HK-2 (cell line): ENCODE measurements at regions not wholly inside any gene's neighbourhood (a gene's known extent, or its start where the extent isn't known, plus 50 kb on each side); places are given as distances from the start of the nearest gene placed in this dataset.

ENCODE experiments used
- DNase-seq: peaks from one replicate; pipeline ENCODE4 v3.0.0-alpha.2; 2018; ENCODE audit not compliant: unreplicated experiment

DNA sequence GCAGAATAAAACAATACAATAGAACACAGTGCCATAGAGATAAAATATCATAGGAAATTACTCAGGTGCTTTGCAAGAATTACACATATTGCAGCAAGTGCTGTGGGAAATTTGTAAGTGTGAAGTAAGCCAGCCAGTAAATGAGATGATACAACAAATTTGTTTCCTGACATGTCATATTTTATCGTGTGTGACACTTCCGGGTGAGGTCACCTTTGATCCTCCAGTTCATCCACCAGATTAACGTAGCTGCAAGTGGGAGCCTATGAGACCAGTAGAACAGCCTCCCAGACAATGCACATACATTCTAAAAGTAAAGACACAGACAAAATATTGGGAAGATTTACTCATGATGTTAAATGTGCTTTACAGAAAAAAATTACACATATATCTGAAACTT, 72.2 kb downstream of the PRDM9 start:
- DNase-seq, result no peak

- no peak for DNase-seq
Measured at GRCh38 chr5:23583081-23583480, 75.7 kb downstream of the PRDM9 start.

DNA sequence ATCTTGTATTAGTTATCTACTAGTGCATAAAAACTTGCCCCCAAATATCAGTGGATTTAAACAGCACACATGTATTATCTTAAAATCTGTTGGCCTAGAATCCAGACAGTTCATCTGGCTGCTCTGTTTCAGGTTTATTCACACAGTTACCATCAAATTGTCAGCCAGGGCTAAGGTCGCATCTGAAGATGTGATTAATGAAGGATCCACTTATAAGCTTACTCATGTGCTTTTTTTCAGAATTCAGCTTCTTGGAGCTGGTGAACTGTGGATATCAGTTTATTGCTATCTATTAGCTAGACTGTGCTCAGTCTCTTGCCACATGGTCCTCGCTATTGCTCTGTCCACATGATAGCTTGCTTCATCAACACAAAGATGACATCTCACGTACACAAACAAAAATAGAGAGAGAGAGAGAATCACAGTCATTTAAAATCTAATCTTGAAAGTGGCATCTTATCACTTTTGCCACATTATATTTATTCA, 81.5 kb downstream of the PRDM9 start:
- no peak for DNase-seq

DNA sequence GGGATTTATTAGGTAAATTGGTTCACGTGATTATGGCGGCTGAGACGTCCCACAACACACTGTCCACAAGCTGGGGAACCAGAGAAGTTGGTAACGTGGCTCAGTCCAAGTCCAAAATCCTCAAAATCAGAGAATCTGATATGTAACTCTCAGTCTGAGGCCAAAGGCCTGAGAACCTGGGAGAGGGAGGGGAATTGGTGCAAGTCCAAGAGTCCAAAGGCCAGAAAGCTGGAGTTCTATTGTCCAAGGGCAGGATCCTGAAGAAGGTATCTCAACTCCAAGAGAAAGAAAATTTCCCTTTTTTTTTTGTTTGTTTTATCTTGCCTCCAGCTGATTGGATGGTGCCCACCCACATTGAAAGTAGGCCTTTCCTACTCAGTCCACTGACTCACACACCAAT, 83.8 kb downstream of the PRDM9 start:
- DNase-seq, result no peak

DNA sequence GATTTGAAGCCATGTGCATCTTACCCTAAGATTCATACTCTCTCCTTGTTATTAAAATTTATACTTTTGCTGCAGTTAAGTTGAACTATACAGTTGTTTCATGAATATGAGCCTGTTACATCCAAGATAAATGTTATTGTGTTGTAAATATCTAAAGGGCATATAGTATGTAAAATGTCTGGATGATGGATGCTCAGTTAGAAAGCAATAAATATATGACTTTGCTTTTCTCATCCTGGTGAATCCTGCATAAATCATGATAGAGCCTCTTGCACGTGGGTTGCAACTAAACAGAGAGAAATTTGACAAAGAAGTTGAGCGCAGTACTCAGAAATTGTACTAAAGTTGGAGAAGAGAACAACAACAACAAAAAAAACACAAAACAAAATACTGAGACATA, 99.5 kb downstream of the PRDM9 start:
- DNase-seq, result no peak

DNA sequence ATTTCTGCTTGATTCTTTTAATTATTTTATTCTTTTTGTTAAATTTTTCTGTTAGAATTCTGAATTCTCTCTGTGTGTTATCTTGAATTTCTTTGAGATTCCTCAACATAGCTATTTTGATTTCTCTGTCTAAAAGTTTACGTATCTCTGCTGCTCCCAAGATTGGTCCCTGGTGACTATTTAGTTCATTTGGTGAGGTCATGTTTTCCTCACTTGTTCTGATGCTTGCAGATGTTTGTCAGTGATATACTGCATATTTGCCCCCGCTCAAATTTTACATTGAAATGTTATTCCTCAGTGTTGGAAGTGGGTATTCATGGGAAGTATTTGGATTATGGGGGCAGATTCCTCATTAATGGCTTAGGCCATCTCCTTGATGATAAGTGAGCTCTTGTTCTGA, 105.3 kb downstream of the PRDM9 start:
- no peak for DNase-seq

DNA sequence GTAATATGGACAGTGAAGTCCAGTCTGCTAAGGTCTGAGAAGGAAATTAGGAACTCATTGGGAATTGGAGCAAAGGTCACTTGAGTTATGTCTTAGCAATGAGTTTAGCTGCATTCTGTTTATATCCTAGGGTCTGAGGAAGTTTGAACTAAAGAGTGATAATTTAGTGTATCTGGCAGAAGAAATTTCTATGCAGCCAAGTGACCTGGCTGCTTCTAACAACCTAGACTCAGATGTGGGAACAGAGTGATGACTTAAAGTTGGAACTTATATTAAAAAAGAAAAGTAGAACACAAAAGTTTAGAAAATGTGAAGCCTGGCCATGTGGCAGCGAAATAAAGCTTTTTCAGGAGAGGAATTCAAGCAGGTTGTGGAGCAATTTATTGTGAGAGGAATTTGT, 106.2 kb downstream of the PRDM9 start:
- DNase-seq, result no peak

DNA sequence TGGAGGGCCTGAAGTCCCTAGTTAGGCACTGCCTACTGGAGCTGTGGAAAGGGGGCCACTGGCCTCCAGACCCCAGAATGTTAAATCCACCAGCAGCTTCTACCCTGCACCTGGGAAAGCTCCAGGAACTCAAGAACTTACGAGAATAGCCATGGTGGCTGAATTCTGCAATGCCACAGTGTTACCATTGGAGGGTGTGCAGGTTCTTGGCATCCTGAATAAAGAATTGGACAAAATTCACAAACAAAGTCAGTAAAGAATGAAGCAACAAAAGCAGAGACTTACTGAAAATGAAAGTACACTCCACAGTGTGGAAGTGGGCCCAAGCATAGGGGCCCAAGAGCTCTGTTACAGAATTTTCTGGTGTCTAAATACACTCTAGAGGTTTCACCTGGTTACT, 107.0 kb downstream of the PRDM9 start:
- no peak for DNase-seq

GRCh38 chr5:23626961-23627360, 119.6 kb downstream of the PRDM9 start:
- DNase-seq, result no peak

- no peak for DNase-seq
Measured at GRCh38 chr5:23627976-23628375, 120.6 kb downstream of the PRDM9 start.

DNA sequence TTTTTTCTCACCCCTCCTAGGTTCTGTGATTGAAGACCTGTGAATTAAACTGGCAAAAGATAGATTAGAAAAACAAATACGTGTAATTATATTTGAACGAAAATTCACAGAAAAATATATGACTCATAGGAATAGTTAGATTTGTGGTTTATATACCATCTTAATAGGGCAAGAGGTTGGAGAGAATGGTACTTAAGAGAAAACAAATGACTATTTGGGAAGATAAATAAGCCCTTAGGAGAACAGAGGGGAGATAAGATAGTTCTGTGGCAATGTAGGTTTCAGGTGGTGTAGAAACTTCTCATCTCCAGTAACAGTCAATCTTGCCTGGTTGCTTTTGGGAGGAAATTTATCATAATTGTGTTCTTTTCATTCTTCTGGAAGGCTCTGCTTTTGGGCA, 122.0 kb downstream of the PRDM9 start:
- no peak for DNase-seq

DNA sequence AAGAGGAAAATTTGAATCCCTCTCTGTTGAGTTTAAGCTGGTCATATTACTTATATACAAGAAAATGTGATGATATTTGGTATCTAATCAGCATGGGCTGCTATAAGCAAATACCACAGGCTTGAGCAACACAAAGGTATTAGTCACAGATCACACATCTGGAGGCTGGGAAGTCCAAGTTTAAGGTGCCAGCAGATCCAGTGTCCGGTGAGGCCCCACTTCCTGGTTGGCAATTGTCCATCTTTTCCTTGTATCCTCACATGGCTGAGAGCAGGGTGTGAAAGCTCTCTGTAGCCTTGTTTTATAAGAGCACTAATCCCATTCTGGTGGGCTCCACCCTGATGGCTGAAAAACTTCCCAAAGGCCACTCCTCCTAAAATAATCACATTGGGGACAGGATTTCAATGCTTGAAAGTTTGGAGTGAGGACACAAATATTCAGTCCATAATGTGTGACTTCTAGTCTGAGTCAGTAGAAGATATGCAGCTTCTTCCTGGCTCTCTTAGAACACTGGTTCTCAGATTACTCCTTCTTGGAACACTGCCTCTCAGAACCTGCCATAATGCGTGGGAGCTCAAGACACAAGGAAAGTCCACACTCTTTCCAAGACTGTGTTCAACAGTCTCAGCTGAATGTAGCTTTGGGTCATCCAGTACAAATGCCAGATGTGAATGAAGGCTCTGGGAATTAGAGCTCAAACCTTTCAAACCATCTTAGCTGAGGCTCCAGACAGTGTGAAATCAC, 124.1 kb downstream of the PRDM9 start:
- peak; percentile 14 for DNase-seq

- DNase-seq, result no peak
Measured at GRCh38 chr5:23635938-23636337, 128.5 kb downstream of the PRDM9 start.

GRCh38 chr5:23639326-23639725, 131.9 kb downstream of the PRDM9 start:
- DNase-seq, result no peak

- peak; percentile 11 for DNase-seq
Measured at GRCh38 chr5:23648656-23649055, 141.2 kb downstream of the PRDM9 start.

- no peak for DNase-seq
Measured at GRCh38 chr5:23649594-23649993, 142.2 kb downstream of the PRDM9 start.

- DNase-seq, result no peak
Measured at GRCh38 chr5:23655674-23656073, 148.3 kb downstream of the PRDM9 start.

DNA sequence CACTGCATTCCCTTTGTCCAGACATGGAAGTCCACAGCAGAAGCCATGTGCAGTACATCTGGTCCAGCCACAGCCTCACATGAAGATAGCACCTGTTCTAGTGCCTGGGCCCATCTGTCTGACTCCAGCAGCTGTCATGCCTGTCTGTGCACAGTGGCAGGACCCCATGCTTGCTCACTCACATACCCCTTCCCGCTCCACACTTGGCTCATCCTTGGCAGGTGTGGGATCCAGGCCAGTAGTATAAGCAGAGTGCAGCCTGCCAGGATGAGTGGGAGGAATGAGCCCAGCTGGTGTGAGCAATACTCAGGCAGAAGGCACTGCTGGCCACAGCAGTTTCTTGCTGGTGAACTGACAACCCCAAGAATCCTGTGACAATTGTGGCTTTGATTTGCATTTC, 168.0 kb downstream of the PRDM9 start:
- DNase-seq, result no peak

DNA sequence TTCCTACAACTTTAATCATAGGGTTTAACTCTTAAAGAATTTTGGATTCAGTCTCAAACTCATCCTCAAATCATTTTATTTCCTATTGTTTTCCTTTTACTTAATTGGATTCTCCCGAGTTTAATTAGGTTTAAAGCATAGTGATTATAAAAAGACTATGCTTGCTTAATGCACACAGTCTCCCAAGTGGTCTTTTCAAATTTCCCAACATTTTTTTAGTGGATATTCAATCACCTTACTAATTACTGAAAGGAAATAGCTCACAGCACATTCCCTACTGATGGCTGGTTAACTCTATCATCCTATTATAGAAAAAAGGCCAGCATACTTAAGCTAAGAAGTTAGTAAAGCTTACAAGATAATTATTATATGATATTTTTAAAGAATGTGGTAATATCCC, 170.6 kb downstream of the PRDM9 start:
- DNase-seq, result no peak

DNA sequence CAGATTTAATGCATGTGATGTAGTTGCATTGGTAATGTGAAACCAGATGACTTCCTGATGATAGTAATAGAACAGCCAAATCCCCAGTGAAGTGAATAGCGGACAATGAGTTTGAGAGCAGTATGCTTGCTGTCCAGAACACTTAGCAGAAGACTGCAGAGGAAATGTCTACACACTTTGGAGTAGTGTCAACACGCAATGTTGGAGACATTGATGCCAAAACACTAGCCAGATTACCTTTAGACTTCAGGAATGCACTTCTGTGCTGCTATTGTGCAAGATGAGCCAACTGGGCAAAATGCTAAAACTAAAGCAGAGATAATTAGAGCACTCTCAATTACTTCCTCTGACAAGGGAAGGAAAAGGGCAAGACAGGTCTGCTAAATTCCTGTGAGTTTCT, 176.7 kb downstream of the PRDM9 start:
- DNase-seq, result no peak

- no peak for DNase-seq
Measured at GRCh38 chr5:23703940-23704855, 196.8 kb downstream of the PRDM9 start.

DNA sequence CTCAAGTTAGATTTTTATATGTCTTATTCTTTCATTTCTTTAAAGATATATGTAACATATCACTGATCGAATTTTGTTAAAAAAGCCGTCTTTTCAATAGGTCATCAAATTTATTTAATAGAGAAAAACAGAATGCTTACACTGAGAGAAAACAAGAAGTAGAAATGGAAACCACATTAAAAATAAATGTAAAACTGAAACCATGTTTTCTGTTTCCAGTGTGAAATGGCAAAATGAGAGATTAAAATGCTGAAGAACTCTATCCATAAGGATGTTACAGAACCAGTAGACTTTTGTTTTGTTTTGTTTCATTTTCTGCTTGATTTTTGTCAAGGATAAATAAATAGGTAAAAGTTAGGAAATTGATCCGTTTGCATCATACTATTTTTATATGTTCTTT, 210.1 kb downstream of the PRDM9 start:
- DNase-seq, result no peak

GRCh38 chr5:23718564-23718963, 211.2 kb downstream of the PRDM9 start:
- no peak for DNase-seq
